ENCODE measurements at regions not wholly inside any gene's neighbourhood (a gene's known extent, or its start where the extent isn't known, plus 50 kb on each side); places are given as distances from the start of the nearest gene placed in this dataset.

DNA sequence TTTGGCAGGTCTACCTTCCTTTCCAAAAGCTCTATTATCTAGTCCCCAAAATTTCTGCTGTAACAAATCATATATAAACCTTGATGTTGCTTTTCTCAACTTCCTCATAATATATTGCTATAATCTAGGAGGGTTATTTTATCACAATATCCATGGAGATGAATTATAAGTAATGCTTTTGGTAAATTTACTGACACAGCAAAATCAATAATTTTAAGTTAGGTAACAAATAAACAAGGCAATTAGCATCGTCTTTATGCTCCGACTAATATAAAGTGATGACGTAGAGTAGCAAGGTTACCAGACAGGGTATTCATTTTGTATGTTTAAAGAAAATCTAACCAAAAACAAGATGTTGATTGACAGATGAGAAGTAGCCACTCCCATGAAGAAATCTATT lies 132.3 kb upstream of the ST8SIA4 start:
- H3K9me3 ChIP-seq (ENCODE audit: low read length): no peaks in the 10 kb centered on the region

GRCh38 chr5:101024299-101024698 lies 121.2 kb upstream of the ST8SIA4 start:
- TF ChIP-seq EP300 (conservative IDR thresholded peaks at IDR 0.05; ENCODE audit: poor library complexity, severe bottlenecking): no peak
- TF ChIP-seq RAD21 (conservative IDR thresholded peaks at IDR 0.05): no peak
- no peak for TF ChIP-seq TAF1 (IDR thresholded peaks at IDR 0.05; ENCODE audit: low read depth)
- TF ChIP-seq MXI1 (conservative IDR thresholded peaks at IDR 0.05; ENCODE audit: poor library complexity, severe bottlenecking): no peak
- TF ChIP-seq EZH2 (IDR thresholded peaks at IDR 0.05; ENCODE audit: borderline replicate concordance, insufficient read depth, low read length, poor library complexity, severe bottlenecking): no peak
- TF ChIP-seq, protein P1, sequence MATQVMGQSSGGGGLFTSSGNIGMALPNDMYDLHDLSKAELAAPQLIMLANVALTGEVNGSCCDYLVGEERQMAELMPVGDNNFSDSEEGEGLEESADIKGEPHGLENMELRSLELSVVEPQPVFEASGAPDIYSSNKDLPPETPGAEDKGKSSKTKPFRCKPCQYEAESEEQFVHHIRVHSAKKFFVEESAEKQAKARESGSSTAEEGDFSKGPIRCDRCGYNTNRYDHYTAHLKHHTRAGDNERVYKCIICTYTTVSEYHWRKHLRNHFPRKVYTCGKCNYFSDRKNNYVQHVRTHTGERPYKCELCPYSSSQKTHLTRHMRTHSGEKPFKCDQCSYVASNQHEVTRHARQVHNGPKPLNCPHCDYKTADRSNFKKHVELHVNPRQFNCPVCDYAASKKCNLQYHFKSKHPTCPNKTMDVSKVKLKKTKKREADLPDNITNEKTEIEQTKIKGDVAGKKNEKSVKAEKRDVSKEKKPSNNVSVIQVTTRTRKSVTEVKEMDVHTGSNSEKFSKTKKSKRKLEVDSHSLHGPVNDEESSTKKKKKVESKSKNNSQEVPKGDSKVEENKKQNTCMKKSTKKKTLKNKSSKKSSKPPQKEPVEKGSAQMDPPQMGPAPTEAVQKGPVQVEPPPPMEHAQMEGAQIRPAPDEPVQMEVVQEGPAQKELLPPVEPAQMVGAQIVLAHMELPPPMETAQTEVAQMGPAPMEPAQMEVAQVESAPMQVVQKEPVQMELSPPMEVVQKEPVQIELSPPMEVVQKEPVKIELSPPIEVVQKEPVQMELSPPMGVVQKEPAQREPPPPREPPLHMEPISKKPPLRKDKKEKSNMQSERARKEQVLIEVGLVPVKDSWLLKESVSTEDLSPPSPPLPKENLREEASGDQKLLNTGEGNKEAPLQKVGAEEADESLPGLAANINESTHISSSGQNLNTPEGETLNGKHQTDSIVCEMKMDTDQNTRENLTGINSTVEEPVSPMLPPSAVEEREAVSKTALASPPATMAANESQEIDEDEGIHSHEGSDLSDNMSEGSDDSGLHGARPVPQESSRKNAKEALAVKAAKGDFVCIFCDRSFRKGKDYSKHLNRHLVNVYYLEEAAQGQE (IDR thresholded peaks at IDR 0.05; ENCODE audit: borderline replicate concordance): no peak
- no peak for TF ChIP-seq SMC3 (conservative IDR thresholded peaks at IDR 0.05; ENCODE audit: poor library complexity)
- no peak overlapping the region for H3K27ac ChIP-seq (ENCODE audit: low read length)
- no peaks in the 10 kb centered on the region for H3K9me3 ChIP-seq (ENCODE audit: low read length)
- no peaks in the 10 kb centered on the region for H3K27me3 ChIP-seq (ENCODE audit: insufficient read depth, low read depth, low read length)
- H3K4me3 ChIP-seq (ENCODE audit: low read length): no peak overlapping the region
- H2AFZ ChIP-seq (ENCODE audit: low read depth, low read length): no peak overlapping the region
- no peaks in the 10 kb centered on the region for H3K79me2 ChIP-seq (replicated peaks; ENCODE audit: insufficient read depth, low read length)
- H4K20me1 ChIP-seq (ENCODE audit: insufficient read depth): no peaks in the 10 kb centered on the region
- H3K9ac ChIP-seq (ENCODE audit: low read length): no peak overlapping the region
- H3K36me3 ChIP-seq (ENCODE audit: insufficient read depth, low read length): no peaks in the 10 kb centered on the region
- no peak overlapping the region for H3K4me2 ChIP-seq (ENCODE audit: low read length)
- H3F3A ChIP-seq (ENCODE audit: insufficient read depth, low read length, poor library complexity, severe bottlenecking): no peaks in the 10 kb centered on the region
- no peaks in the 10 kb centered on the region for H3K9me2 ChIP-seq (ENCODE audit: insufficient read depth, low read length)

More for the DNA sequence above, 132.3 kb upstream of the ST8SIA4 start:
- Histone ChIP-seq H3F3A (ENCODE audit: insufficient read depth, low read length, poor library complexity, severe bottlenecking) (no peaks in the 10 kb centered on the region), H3K9me2 (ENCODE audit: insufficient read depth, low read length) (no peaks in the 10 kb centered on the region), H4K20me1 (ENCODE audit: insufficient read depth) (no peaks in the 10 kb centered on the region), H2AFZ (ENCODE audit: low read depth, low read length) (no peak overlapping the region), H3K27ac (ENCODE audit: low read length) (no peak overlapping the region), H3K4me2 (ENCODE audit: low read length) (no peak overlapping the region), H3K27me3 (ENCODE audit: insufficient read depth, low read depth, low read length) (no peaks in the 10 kb centered on the region), H3K9ac (ENCODE audit: low read length) (no peak overlapping the region), H3K36me3 (ENCODE audit: insufficient read depth, low read length) (no peaks in the 10 kb centered on the region), H3K79me2 (replicated peaks; ENCODE audit: insufficient read depth, low read length) (no peaks in the 10 kb centered on the region), H3K4me3 (ENCODE audit: low read length) (no peak overlapping the region)
- TF ChIP-seq CTCF (IDR thresholded peaks at IDR 0.05; ENCODE audit: poor library complexity, severe bottlenecking) (no peak), POLR2AphosphoS5 (IDR thresholded peaks at IDR 0.05) (no peak), RAD21 (conservative IDR thresholded peaks at IDR 0.05) (no peak), MXI1 (conservative IDR thresholded peaks at IDR 0.05; ENCODE audit: poor library complexity, severe bottlenecking) (no peak), SMC3 (conservative IDR thresholded peaks at IDR 0.05; ENCODE audit: poor library complexity) (no peak), TAF1 (IDR thresholded peaks at IDR 0.05; ENCODE audit: low read depth) (no peak), EZH2 (IDR thresholded peaks at IDR 0.05; ENCODE audit: borderline replicate concordance, insufficient read depth, low read length, poor library complexity, severe bottlenecking) (no peak), EP300 (conservative IDR thresholded peaks at IDR 0.05; ENCODE audit: poor library complexity, severe bottlenecking) (no peak)
- TF ChIP-seq, protein P1 (IDR thresholded peaks at IDR 0.05; ENCODE audit: borderline replicate concordance): no peak
